ENCODE measurements at regions not wholly inside any gene's neighbourhood (a gene's known extent, or its start where the extent isn't known, plus 50 kb on each side); places are given as distances from the start of the nearest gene placed in this dataset.

DNA sequence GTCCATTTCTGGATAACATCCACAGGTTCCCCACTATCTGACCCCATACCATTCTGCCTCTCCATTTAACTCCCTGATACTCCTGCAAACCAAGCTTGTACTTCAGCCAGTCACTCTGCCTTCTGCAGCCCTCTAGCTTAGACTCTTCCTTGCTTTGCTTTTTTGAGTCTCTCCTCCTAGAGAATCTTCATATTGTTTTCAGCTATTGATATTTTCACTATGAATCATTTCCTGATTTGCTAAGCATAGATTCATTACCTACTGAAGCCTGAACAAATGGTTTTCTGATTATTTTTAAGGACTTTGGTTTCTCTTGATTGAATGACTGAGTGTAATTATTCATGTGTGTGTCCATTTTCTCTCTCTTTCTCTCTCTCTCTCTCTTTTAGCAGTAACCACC lies 2102.3 kb upstream of the CELF4 start:
- no peak for DNase-seq (ENCODE audit: low read depth)

DNA sequence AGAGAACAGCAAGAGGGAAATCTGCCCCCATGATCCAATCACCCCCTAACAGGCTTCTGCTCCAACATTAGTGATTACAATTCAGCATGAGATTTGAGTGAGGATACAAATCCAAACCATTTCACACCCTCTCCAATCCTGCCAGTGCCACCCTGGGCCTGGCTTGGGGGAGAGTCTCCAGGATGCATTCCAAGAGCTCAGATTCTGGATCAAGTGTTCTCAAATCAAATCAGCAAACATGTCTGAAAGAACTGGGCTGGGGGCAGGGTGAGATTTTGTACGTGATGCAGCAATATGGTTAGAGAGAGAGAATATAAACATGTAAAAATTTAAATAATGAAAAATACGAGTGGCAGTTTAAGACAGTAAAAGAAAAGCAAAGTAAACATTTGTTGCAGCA lies 2100.9 kb upstream of the CELF4 start:
- no peak for DNase-seq (ENCODE audit: low read depth)

DNA sequence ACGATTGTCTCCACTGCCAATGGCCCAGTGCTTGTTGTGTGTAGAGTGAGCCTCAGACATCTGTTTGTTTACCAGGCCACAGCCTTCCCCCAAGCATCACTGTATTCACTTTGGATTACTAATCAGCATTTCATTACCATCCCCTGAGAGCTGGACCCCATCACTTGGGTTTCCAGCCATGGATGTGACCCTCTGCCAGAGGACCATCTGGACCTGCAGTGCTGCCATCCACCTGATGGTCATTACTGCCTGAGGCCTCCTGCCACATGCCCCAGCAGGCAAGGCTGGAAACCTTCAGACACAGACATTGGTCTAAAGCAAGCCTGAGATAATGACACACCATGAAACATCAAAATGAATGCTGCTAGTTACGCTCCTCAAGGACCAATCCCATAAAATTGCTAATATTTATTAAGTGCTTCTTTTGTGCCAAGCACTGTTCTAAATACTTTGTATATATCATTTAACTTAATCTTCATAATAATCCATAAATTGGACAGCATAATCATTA lies 2096.3 kb upstream of the CELF4 start:
- no peak for DNase-seq (ENCODE audit: low read depth)

DNA sequence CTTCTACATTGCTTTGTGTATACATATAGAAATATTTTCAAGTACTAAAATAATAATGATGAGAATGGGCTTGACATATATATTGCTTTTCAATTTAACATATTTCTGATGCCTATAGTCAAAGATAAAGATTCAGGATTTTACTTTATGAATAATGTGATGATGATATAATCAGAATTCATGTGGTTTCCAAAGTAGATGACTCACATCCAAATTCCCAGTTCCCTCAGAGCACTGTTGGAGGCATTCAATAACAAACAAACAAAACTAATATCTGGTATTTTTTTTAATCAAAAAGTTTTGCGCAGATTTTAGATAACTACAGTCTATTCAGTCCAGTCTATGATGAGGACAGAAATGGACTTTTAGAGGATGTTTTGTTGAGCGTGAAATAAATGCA lies 2094.5 kb upstream of the CELF4 start:
- DNase-seq (ENCODE audit: low read depth): no peak

- DNase-seq (ENCODE audit: low read depth): no peak
These were observed 2089.7 kb upstream of the CELF4 start for GRCh38 chr18:39655341-39655740.

- DNase-seq (ENCODE audit: low read depth): no peak
These were observed 2087.6 kb upstream of the CELF4 start for GRCh38 chr18:39653221-39653620.

DNA sequence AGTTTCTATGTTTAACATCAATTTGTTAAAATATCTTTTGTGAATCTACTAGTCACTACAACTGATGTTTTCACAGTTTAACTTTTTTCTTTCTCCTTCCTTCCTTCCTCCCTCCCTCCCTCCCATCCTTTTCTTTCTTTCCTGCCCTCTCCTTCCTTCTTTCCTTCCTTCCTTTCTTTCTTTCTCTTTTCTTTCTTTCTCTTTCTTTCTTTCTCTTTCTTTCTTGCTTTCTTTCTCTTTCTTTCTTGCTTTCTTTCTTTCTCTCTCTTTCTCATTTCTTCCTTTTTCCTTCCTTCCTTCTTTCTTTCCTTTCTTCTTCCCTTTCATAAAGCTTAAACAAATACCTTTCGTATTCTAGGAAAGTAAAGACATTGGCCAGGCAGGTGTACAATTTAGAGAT lies 2083.0 kb upstream of the CELF4 start:
- no peak for DNase-seq (ENCODE audit: low read depth)

DNA sequence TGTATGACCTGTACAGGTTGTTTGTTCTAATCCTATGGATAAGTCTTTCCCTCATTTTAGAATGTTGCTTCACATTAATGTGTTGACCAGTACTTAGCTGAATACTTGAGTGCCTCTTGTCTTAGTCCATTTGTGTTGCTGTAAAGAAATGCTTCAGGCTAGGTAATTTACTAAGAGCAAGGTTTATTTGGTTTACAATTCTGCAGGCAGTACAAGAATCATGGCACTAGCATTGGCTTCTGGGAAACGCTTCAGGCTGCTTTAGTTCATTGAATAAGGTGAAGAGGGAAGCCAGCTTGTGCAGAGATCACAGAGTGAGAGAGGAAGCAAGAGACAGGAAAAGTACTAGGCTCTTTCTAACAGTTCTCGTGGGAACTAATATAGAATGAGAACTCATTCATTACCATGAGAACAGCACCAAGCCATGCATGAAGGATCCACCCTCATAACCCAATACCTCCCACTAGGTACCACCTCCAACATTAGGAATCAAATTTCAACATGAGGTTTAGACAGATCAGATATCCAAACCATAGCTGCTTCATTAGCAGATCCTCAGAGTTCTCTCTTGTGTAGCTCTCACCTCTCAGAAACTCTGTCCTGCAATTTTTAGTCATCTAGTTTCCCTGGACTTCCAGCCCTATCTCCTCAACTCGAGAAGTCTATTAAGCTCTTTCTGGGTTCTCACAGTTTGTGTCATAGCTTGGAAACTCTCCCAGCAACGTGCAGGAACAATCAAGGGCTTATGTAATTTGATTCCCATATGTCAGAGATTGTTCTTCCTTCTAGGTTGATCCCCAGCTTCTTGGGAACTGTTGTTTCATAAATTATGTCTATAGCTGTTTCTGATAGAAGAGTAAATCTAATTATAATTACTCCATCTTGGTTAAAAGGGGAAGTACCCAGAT lies 2082.3 kb upstream of the CELF4 start:
- no peak for DNase-seq (ENCODE audit: low read depth)

GRCh38 chr18:39638224-39638623 lies 2072.6 kb upstream of the CELF4 start:
- no peak for DNase-seq (ENCODE audit: low read depth)

DNA sequence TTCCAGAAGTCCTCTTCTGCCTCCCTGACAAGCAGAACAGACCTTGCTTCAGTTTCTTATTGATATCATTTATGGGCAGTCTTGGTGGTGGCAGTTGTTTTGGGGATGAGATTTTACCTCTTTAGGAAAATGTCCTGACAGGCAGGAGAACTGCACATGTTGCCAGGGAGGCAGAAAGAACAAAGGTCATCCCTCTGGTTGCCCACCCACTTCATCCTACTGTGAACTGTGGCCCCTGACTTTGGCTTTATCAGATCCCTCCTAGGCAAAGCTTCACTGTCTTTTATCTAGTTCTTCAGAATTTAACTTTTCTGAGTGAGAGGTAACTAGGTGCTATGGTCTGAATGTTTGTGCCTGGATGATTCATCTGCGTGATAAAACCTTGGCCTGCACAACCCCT lies 2071.3 kb upstream of the CELF4 start:
- DNase-seq (ENCODE audit: low read depth): no peak

DNA sequence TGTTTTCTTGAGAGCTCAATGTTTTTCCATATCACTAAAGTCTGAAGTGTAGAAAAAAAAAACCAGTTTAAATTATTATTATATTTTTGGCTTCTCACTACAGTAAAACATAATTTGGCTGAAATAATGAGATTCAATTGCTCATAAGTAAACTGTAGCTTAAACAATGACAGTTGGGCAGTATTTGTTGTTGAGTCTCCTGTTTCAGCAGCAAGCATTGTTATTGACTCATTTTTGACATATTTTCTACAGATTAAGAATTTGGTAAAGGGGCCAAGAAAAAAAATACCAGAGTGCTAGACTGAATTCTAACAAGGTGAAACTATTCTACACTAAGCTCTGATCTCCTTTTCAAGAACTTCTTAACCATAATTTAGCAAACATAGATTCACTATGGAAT lies 2070.4 kb upstream of the CELF4 start:
- DNase-seq (ENCODE audit: low read depth): no peak

DNA sequence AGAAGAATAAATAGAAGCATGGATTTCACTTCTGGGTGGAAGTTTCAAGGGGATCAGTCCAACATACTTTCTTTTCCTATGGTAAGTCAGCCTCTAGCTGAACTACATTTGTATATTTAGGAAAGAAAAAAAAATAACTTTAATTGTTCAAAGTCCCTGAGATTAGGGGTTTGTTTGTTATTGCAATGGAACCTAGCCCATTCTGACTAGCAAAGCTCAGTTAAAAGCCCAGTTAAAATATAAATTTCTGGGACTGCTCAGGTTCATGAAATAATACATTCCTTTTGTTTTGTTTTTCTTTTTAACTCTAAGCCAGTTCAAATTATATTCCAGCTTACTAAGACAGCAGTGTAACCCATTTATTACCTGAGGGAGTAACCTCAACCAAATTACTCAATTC lies 2069.6 kb upstream of the CELF4 start:
- DNase-seq (ENCODE audit: low read depth): no peak

DNA sequence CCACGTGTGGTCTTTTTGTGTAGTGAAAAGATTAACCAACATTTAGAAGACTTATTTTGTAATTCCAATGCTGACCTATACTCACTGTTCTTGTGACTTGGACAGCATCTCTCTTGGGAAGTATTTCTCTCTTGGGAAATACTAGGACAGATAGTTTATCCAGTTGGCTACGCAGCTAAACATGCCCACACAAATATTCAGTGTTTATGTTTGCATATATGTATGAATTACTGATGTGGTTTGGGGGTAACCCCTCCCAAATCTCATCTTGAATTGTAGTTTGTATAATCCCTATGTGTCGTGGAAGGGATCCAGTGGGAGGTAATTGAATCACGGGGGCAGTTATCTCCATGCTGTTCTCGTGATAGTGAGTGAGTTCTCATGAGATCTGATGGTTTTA lies 2062.3 kb upstream of the CELF4 start:
- no peak for DNase-seq (ENCODE audit: low read depth)

- no peak for DNase-seq (ENCODE audit: low read depth)
These were observed 2059.4 kb upstream of the CELF4 start for GRCh38 chr18:39624961-39625360.

GRCh38 chr18:39622431-39622830 lies 2056.8 kb upstream of the CELF4 start:
- no peak for DNase-seq (ENCODE audit: low read depth)

DNA sequence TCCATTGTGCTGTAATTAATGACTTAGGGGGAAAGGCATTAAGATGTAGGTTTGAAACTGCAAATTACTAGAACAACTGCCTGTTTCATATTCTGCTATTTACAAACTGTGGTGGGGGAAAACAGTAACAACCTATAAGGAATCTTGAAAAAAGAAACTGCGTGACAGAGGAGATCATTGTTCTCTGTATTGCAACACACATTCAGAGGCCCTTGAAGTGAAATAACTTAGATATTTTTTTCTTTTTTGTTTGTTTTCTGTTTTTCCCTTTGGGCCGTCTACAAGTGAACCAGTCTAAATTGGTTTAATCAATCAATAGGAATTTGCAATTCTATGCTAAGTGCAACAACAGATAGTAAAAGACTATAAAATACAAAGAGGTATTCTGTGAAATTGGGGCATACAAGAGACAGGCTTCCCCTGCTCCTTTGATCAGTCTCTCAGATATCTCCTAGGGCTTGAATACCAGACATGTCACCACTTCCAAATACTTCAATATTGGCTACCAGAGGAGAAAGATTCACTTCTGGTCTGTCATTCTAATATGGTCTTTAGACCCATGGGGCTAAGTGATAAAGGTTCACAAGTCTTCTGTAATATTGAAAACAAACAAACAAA lies 2055.1 kb upstream of the CELF4 start:
- DNase-seq (ENCODE audit: low read depth): no peak

- DNase-seq (ENCODE audit: low read depth): no peak
These were observed 2052.8 kb upstream of the CELF4 start for GRCh38 chr18:39618265-39619003.

DNA sequence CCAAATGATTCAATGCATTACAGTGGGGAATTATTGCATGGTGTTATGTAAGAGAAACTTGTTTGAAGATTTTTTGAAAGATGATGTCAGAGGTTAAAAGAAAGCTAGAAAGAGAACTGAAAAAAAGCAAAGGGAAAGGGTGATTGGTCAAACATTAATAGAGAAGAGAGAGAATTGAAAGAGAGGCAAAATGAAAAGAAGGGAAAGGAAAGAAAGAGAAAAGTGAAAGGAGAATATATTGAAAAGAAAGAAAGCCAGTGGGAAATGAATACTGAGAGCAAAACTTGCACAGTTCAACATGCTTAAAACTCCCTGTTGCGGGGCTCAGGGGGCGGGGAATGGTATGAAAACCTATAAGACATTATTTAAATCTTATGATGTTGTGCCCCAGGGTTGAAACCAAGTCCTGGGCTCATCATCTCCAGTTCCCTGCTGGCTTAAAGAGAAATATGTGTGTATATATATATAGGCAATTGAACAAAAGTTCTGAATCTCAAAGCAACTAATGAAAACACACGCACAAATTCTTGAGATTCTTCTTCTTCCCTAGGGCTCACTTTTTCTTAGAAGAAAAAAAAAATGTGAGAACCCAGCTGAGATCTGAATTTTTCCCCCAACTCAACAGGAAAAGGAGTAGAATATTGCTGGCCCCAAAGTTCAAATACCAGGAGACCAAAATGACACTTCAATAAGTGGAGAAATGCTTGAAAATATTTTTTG lies 2045.9 kb upstream of the CELF4 start:
- DNase-seq (ENCODE audit: low read depth): no peak

DNA sequence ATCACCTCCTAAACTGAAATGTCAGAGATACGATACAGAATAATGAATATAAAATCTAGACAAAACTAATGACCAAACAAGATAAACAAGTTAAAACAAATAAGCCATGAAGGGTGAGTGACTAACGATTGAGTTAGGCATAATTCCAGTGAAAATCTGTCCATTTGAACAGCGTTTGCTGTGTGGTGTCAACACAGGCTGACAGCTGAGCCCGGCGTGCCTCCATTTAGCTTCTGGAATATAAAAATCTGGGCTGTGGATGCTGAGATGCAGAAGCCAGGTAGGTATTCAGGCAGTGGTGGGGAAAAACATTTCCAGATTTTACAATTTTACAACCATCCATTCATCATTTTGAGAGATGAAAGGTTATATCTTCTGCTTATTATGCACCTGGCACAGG lies 2041.4 kb upstream of the CELF4 start:
- no peak for DNase-seq (ENCODE audit: low read depth)

GRCh38 chr18:39604836-39605235 lies 2039.2 kb upstream of the CELF4 start:
- no peak for DNase-seq (ENCODE audit: low read depth)

GRCh38 chr18:39602131-39602530 lies 2036.5 kb upstream of the CELF4 start:
- DNase-seq (ENCODE audit: low read depth): no peak

DNA sequence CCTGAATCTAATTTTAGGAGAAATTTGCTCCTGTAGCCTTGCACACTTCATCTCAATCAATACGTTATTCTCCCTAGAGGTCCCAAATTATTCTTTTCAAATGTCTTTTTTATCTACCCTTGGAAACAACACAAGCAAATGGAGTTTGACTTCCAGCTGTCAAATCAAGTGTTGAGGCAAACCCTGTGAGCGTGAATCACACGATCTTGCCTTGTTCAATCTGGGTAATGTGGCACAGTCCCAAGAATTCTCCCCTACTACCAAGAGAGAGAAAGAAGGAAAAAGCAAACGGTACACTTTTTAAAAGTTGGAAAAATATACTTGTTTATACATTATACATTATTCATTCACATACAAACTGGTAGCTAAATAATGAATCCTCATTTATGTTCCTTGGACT lies 2035.3 kb upstream of the CELF4 start:
- no peak for DNase-seq (ENCODE audit: low read depth)

Data from stimulated activated CD4-positive, alpha-beta T cell treated with anti-CD3 and anti-CD28 coated beads, Interleukin-2, amount 100 ng/mL, for 4 hours (primary cell).